Neural cell (in vitro differentiated cells): ENCODE measurements at regions not wholly inside any gene's neighbourhood (a gene's known extent, or its start where the extent isn't known, plus 50 kb on each side); places are given as distances from the start of the nearest gene placed in this dataset.

Source experiments
- H2AFZ ChIP-seq: fragments of 200-600, 300-800 bp; sonication (generic), shearing (Covaris generic); 2 replicates; pipeline ENCODE4 v1.6.0; 2014; ENCODE audit warnings: low read depth, mild to moderate bottlenecking, antibody characterized with exemption, low read length, moderate library complexity
- H3F3A ChIP-seq: fragments of 200-600 bp; shearing (Covaris generic); 2 replicates; pipeline ENCODE4 v1.6.1; 2016; ENCODE audit warnings: mild to moderate bottlenecking, moderate library complexity, mixed read lengths, antibody characterized with exemption, low read length; ENCODE audit not compliant: insufficient read depth, poor library complexity, severe bottlenecking
- H3K27ac ChIP-seq: fragments of 200-600, 300-800 bp; sonication (generic), shearing (Covaris generic); 2 replicates; pipeline ENCODE4 v1.5.1; 2014; ENCODE audit warnings: mild to moderate bottlenecking, low read length, moderate library complexity
- H3K27me3 ChIP-seq: fragments of 300-800, 200-600 bp; sonication (generic), shearing (Covaris generic); 2 replicates; pipeline ENCODE4 v1.6.0; 2014; ENCODE audit warnings: mild to moderate bottlenecking, low read depth, low read length, moderate library complexity; ENCODE audit not compliant: insufficient read depth
- H3K36me3 ChIP-seq: fragments of 300-800, 200-600 bp; sonication (generic), shearing (Covaris generic); 2 replicates; pipeline ENCODE4 v1.5.1; 2014; ENCODE audit warnings: mild to moderate bottlenecking, antibody characterized with exemption, low read length, moderate library complexity; ENCODE audit not compliant: insufficient read depth
- H3K4me2 ChIP-seq: fragments of 300-800, 200-600 bp; sonication (generic), shearing (Covaris generic); 2 replicates; pipeline ENCODE4 v1.6.0; 2014; ENCODE audit warnings: mild to moderate bottlenecking, low read length
- H3K4me3 ChIP-seq: fragments of 300-800, 200-600 bp; sonication (generic), shearing (Covaris generic); 2 replicates; pipeline ENCODE4 v1.5.1; 2014; ENCODE audit warnings: mild to moderate bottlenecking, low read length, moderate library complexity
- H3K79me2 ChIP-seq: fragments of 200-600 bp; shearing (Covaris generic); replicated peaks from 2 replicates; pipeline ENCODE4 v1.6.0; 2014; ENCODE audit warnings: mild to moderate bottlenecking, low read length, moderate library complexity; ENCODE audit not compliant: insufficient read depth
- H3K9ac ChIP-seq: fragments of 300-800, 200-600 bp; sonication (generic), shearing (Covaris generic); 2 replicates; pipeline ENCODE4 v1.6.1; 2016; ENCODE audit warnings: mild to moderate bottlenecking, low read length, mixed read lengths
- H3K9me2 ChIP-seq: fragments of 200-600 bp; shearing (Covaris generic); 2 replicates; pipeline ENCODE4 v1.6.1; 2016; ENCODE audit warnings: mild to moderate bottlenecking, low read length, mixed read lengths; ENCODE audit not compliant: insufficient read depth
- H3K9me3 ChIP-seq: fragments of 200-600, 300-800 bp; sonication (generic), shearing (Covaris generic); 2 replicates; pipeline ENCODE4 v1.6.1; 2016; ENCODE audit warnings: mild to moderate bottlenecking, mixed run types, low read length, moderate library complexity, mixed read lengths
- H4K20me1 ChIP-seq: fragments of 200-600 bp; shearing (Covaris generic); 2 replicates; pipeline ENCODE4 v1.6.1; 2016; ENCODE audit warnings: mild to moderate bottlenecking, mixed run types; ENCODE audit not compliant: insufficient read depth
- EP300 ChIP-seq: fragments of 450-650 bp; conservative IDR thresholded peaks from 2 replicates; pipeline ENCODE4 v1.6.1; 2014; ENCODE audit warnings: antibody characterized with exemption, mild to moderate bottlenecking, moderate library complexity; ENCODE audit not compliant: poor library complexity, severe bottlenecking
- EZH2 ChIP-seq: fragments of 200-600, 300-800 bp; shearing (Covaris generic), sonication (generic); IDR thresholded peaks from 2 replicates; pipeline ENCODE4 v1.6.1; 2014; ENCODE audit warnings: antibody characterized with exemption, low read length, borderline replicate concordance, mild to moderate bottlenecking; ENCODE audit not compliant: insufficient read depth, poor library complexity, severe bottlenecking
- MXI1 ChIP-seq: fragments of 450-650 bp; conservative IDR thresholded peaks from 2 replicates; pipeline ENCODE4 v1.6.1; 2014; ENCODE audit warnings: antibody characterized with exemption, mild to moderate bottlenecking; ENCODE audit not compliant: poor library complexity, severe bottlenecking
- POLR2AphosphoS5 ChIP-seq: IDR thresholded peaks from 2 replicates; pipeline ENCODE4 v1.6.1; 2012
- RAD21 ChIP-seq: fragments of 450-650 bp; conservative IDR thresholded peaks from 2 replicates; pipeline ENCODE4 v1.6.1; 2014; ENCODE audit warnings: antibody characterized with exemption, mild to moderate bottlenecking, moderate library complexity
- SMC3 ChIP-seq: fragments of 450-650 bp; conservative IDR thresholded peaks from 2 replicates; pipeline ENCODE4 v1.6.1; 2014; ENCODE audit warnings: antibody characterized with exemption, mild to moderate bottlenecking, moderate library complexity; ENCODE audit not compliant: poor library complexity
- TAF1 ChIP-seq: IDR thresholded peaks from 2 replicates; pipeline ENCODE4 v1.6.1; 2012; ENCODE audit warnings: low read depth
- TF ChIP-seq, protein P1 (sequence below): fragments of 450-650 bp; IDR thresholded peaks from 2 replicates; pipeline ENCODE4 v1.5.1; 2014; ENCODE audit warnings: antibody characterized with exemption, mild to moderate bottlenecking, moderate library complexity; ENCODE audit not compliant: poor library complexity, severe bottlenecking
- TF ChIP-seq, protein P2 (sequence below): IDR thresholded peaks from 2 replicates; pipeline ENCODE4 v1.6.1; 2012; ENCODE audit warnings: borderline replicate concordance

DNA sequence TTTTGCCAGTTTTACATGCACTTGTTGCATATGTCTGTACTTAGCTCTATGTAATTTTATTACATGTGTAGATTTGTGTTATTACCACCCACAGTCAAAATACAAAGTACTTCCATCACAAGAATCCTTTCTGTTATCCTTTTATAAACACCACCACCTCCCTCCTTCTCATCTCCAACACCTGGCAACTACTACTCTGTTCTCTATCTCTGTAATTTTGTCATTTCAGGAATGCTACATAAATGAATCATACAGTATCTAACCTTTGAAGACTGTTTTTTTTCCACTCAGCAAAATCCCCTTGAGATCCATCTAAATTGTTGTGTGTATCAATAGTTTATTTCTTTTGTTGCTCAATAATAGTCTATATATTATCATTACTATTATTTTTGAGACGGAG lies 64.5 kb upstream of the COP1 start:
- Histone ChIP-seq H2AFZ (no peak overlapping the region), H3K36me3 (no peaks in the 10 kb centered on the region), H3K9me2 (no peaks in the 10 kb centered on the region), H3K4me3 (no peak overlapping the region), H3K4me2 (no peak overlapping the region), H3K27ac (no peak overlapping the region), H3K27me3 (no peaks in the 10 kb centered on the region), H3K79me2 (no peaks in the 10 kb centered on the region), H3F3A (no peaks in the 10 kb centered on the region), H3K9me3 (no peaks in the 10 kb centered on the region), H4K20me1 (no peaks in the 10 kb centered on the region), H3K9ac (no peak overlapping the region)
- TF ChIP-seq POLR2AphosphoS5 (no peak), EP300 (no peak), MXI1 (no peak), SMC3 (no peak), RAD21 (no peak), EZH2 (no peak), TAF1 (no peak)
- TF ChIP-seq, protein P1, sequence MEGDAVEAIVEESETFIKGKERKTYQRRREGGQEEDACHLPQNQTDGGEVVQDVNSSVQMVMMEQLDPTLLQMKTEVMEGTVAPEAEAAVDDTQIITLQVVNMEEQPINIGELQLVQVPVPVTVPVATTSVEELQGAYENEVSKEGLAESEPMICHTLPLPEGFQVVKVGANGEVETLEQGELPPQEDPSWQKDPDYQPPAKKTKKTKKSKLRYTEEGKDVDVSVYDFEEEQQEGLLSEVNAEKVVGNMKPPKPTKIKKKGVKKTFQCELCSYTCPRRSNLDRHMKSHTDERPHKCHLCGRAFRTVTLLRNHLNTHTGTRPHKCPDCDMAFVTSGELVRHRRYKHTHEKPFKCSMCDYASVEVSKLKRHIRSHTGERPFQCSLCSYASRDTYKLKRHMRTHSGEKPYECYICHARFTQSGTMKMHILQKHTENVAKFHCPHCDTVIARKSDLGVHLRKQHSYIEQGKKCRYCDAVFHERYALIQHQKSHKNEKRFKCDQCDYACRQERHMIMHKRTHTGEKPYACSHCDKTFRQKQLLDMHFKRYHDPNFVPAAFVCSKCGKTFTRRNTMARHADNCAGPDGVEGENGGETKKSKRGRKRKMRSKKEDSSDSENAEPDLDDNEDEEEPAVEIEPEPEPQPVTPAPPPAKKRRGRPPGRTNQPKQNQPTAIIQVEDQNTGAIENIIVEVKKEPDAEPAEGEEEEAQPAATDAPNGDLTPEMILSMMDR: no peak
- TF ChIP-seq, protein P2, sequence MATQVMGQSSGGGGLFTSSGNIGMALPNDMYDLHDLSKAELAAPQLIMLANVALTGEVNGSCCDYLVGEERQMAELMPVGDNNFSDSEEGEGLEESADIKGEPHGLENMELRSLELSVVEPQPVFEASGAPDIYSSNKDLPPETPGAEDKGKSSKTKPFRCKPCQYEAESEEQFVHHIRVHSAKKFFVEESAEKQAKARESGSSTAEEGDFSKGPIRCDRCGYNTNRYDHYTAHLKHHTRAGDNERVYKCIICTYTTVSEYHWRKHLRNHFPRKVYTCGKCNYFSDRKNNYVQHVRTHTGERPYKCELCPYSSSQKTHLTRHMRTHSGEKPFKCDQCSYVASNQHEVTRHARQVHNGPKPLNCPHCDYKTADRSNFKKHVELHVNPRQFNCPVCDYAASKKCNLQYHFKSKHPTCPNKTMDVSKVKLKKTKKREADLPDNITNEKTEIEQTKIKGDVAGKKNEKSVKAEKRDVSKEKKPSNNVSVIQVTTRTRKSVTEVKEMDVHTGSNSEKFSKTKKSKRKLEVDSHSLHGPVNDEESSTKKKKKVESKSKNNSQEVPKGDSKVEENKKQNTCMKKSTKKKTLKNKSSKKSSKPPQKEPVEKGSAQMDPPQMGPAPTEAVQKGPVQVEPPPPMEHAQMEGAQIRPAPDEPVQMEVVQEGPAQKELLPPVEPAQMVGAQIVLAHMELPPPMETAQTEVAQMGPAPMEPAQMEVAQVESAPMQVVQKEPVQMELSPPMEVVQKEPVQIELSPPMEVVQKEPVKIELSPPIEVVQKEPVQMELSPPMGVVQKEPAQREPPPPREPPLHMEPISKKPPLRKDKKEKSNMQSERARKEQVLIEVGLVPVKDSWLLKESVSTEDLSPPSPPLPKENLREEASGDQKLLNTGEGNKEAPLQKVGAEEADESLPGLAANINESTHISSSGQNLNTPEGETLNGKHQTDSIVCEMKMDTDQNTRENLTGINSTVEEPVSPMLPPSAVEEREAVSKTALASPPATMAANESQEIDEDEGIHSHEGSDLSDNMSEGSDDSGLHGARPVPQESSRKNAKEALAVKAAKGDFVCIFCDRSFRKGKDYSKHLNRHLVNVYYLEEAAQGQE: no peak
